Progenitor cell of endocrine pancreas (in vitro differentiated cells): ENCODE measurements at regions not wholly inside any gene's neighbourhood (a gene's known extent, or its start where the extent isn't known, plus 50 kb on each side); places are given as distances from the start of the nearest gene placed in this dataset.
"Not testable (repeated sequence)": the region's sequence is repeated elsewhere in the genome, so short reads cannot be mapped to it uniquely, and the experiment has no call there.

Experiments used
- DNase-seq: peaks from one replicate; pipeline ENCODE4 v3.0.0; 2021; ENCODE audit warnings: low spot score; ENCODE audit not compliant: unreplicated experiment
- H3K27ac Mint-ChIP-seq: 2 replicates; pipeline ENCODE4 v1.8.0; 2021; ENCODE audit warnings: mild to moderate bottlenecking, moderate library complexity, mixed read lengths
- H3K27me3 Mint-ChIP-seq: 2 replicates; pipeline ENCODE4 v1.8.0; 2021; ENCODE audit warnings: mixed read lengths
- H3K36me3 Mint-ChIP-seq: 2 replicates; pipeline ENCODE4 v1.8.0; 2022; ENCODE audit warnings: mixed read lengths; ENCODE audit not compliant: insufficient read depth
- H3K4me1 Mint-ChIP-seq: 2 replicates; pipeline ENCODE4 v1.8.0; 2021; ENCODE audit warnings: low read depth, mixed read lengths
- H3K4me3 Mint-ChIP-seq: 2 replicates; pipeline ENCODE4 v1.8.0; 2021; ENCODE audit warnings: low read depth, mild to moderate bottlenecking, moderate library complexity, mixed read lengths
- H3K9me3 Mint-ChIP-seq: 2 replicates; pipeline ENCODE4 v1.8.0; 2021; ENCODE audit warnings: low read depth, mixed read lengths
- TF ChIP-seq, protein P1 (sequence below): fragments of 200-600 bp; sonication (generic); IDR thresholded peaks from one replicate; pipeline ENCODE4 v1.5.0; 2021; ENCODE audit warnings: antibody characterized with exemption, mild to moderate bottlenecking; ENCODE audit not compliant: unreplicated experiment

DNA sequence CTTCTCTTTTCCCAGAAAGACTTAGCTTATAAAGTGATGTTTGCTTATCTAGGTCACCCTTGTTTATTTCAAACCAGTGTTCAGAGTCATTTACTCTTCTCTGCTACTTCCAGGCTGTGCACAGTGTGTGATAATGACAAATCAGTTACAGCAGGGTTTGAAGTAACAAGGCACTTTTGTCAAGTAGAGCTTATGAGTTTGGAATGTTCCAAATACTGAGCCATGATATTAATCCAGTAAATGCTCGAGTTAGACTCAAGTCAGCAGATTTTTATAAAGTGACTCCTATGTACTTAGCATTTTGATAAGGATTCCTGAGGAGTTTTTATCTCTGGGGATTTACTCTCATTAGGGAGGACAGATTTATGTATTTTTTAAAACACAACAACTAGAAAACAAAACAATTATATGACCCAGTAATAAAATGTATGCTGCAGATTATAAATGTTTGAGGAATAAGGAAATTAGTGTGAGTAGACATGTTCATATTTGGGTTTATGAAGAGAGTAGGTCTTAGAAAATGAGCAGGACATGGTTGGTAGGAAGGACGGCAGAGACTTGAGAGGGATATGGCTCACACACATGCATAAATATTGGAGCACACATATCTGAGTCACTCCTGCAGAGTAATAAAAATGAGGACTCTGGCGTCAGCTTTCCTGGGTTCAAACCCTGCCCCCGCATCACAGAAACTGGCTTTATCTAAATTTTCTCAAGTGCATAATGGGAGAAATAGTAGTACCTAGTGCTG, 271.2 kb downstream of the FBXO8 start:
- Mint-ChIP-seq H3K4me3 (no peak overlapping the region), H3K4me1 (peaks cover 11% of the 10 kb centered on the region), H3K36me3 (no peaks in the 10 kb centered on the region), H3K27ac (no peak overlapping the region), H3K9me3 (no peaks in the 10 kb centered on the region), H3K27me3 (no peaks in the 10 kb centered on the region)
- TF ChIP-seq, protein P1, sequence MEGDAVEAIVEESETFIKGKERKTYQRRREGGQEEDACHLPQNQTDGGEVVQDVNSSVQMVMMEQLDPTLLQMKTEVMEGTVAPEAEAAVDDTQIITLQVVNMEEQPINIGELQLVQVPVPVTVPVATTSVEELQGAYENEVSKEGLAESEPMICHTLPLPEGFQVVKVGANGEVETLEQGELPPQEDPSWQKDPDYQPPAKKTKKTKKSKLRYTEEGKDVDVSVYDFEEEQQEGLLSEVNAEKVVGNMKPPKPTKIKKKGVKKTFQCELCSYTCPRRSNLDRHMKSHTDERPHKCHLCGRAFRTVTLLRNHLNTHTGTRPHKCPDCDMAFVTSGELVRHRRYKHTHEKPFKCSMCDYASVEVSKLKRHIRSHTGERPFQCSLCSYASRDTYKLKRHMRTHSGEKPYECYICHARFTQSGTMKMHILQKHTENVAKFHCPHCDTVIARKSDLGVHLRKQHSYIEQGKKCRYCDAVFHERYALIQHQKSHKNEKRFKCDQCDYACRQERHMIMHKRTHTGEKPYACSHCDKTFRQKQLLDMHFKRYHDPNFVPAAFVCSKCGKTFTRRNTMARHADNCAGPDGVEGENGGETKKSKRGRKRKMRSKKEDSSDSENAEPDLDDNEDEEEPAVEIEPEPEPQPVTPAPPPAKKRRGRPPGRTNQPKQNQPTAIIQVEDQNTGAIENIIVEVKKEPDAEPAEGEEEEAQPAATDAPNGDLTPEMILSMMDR, result no peak
- no peak for DNase-seq

- H3K27me3 Mint-ChIP-seq, result peaks cover under 1% of the 10 kb centered on the region
- H3K36me3 Mint-ChIP-seq, result no peaks in the 10 kb centered on the region
- TF ChIP-seq, protein P1, result no peak
- no peak overlapping the region for H3K27ac Mint-ChIP-seq
- DNase-seq, result no peak
- H3K9me3 Mint-ChIP-seq, result no peaks in the 10 kb centered on the region
- H3K4me3 Mint-ChIP-seq, result no peak overlapping the region
- peaks cover 12% of the 10 kb centered on the region for H3K4me1 Mint-ChIP-seq
Observed at GRCh38 chr4:174010547-174010946, 272.9 kb downstream of the FBXO8 start.

GRCh38 chr4:174009686-174010451, 273.6 kb downstream of the FBXO8 start:
- Mint-ChIP-seq H3K27ac (no peak overlapping the region), H3K27me3 (peaks cover 5% of the 10 kb centered on the region), H3K9me3 (no peaks in the 10 kb centered on the region), H3K4me1 (peaks cover 14% of the 10 kb centered on the region), H3K4me3 (no peak overlapping the region), H3K36me3 (no peaks in the 10 kb centered on the region)
- no peak for DNase-seq
- TF ChIP-seq, protein P1, result no peak

DNA sequence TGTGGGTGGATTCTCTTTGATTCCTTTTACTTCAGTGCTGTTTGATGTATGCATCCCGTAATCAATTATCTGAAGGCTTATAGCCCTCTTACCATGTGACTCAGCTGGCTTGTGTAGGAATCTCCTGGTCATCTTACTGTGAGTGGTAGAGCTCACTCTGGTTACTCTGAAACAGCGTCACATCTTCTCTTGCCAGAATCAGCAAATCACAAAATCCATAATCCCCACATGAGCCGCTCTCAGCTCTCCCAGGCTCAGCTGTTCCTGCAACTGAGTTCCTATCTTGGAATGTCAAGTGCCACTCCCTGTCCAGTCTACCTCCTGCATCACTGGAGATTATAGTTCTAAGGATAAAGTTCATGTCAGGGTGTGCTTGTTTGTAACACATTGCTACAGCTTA, 278.0 kb downstream of the FBXO8 start:
- Mint-ChIP-seq H3K4me3 (no peak overlapping the region), H3K27ac (peak overlapping the region; percentile 5), H3K36me3 (no peaks in the 10 kb centered on the region)

DNA sequence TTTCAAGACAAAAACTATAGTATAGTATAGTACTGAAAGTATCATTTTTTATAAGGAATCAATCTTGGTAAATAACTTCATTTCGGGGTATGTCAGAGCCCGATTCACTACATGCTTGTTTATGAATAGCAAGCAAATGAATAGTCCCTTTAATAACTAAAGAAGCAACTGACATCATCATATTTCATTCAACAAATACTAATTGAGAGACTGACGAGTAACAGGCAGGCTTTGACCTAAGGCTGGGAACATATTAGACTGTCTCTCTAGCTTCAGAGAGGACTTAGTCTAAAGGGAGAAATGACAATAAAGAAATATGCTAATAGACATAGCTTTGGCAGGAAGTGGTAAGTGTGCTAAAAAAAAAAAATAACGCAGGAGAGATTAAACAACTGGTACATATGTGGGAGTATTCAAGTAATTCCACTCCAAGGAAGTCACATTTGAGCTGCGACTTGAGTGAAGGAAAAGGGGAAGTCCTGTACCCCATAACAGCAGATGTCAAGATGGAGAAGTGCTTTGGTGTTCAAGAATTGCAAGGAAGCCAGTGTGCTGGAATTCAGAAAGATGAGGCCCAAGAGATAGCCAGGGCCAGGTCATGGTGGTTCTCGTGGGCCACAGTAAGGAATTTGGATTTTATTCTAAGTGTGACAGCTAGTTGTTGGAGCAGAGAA, 284.9 kb downstream of the FBXO8 start:
- Mint-ChIP-seq H3K4me3 (no peak overlapping the region), H3K27me3 (peaks cover 4% of the 10 kb centered on the region), H3K27ac (no peak overlapping the region), H3K36me3 (no peaks in the 10 kb centered on the region), H3K9me3 (no peaks in the 10 kb centered on the region), H3K4me1 (no peaks in the 10 kb centered on the region)
- TF ChIP-seq, protein P1, result no peak
- no peak for DNase-seq

More for the DNA sequence above, 278.0 kb downstream of the FBXO8 start:
- H3K27me3 Mint-ChIP-seq, result peaks cover 5% of the 10 kb centered on the region
- TF ChIP-seq, protein P1, result no peak
- no peak for DNase-seq
- no peaks in the 10 kb centered on the region for H3K9me3 Mint-ChIP-seq
- H3K4me1 Mint-ChIP-seq, result peaks cover 4% of the 10 kb centered on the region

DNA sequence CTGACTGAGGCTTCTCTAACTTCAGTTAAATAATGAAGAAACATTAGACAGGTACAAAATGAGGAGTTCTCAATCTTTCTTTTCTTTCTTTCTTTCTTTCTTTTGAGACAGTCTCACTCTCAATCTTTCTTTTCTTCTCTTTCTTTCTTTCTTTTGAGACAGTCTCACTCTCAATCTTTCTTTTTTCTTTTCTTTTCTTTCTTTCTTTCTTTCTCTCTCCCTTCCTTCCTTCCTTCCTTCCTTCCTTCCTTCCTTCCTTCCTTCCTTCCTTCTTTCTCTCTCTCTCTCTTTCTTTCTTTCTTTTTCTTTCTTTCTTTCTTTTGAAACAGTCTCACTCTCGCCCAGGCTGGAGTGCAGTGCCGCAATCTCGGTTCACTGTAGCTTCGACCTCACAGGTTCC, 287.7 kb downstream of the FBXO8 start:
- DNase-seq, H3K27me3 Mint-ChIP-seq, H3K27ac Mint-ChIP-seq, H3K9me3 Mint-ChIP-seq, H3K36me3 Mint-ChIP-seq, H3K4me1 Mint-ChIP-seq, H3K4me3 Mint-ChIP-seq: not testable (repeated sequence)
